NCI-H446 treated with DMSO at 0.1 percent for 48 hours (cell line): ENCODE measurements at regions not wholly inside any gene's neighbourhood (a gene's known extent, or its start where the extent isn't known, plus 50 kb on each side); places are given as distances from the start of the nearest gene placed in this dataset.
"Not testable (repeated sequence)": the region's sequence is repeated elsewhere in the genome, so short reads cannot be mapped to it uniquely, and the experiment has no call there.

Experiments used
- DNase-seq: peaks from one replicate; lab custom pipeline; 2025; lab: John Stamatoyannopoulos, UW

- no peak for DNase-seq
These were observed 446.1 kb upstream of the SULF2 start for GRCh38 chr20:48231253-48231930.

GRCh38 chr20:48230216-48230615, 444.9 kb upstream of the SULF2 start:
- DNase-seq = no peak

- DNase-seq = no peak
These were observed 442.1 kb upstream of the SULF2 start for GRCh38 chr20:48227381-48227780.

GRCh38 chr20:48226642-48227041, 441.4 kb upstream of the SULF2 start:
- no peak for DNase-seq

GRCh38 chr20:48224533-48225050, 439.3 kb upstream of the SULF2 start:
- DNase-seq = no peak

- no peak for DNase-seq
These were observed 438.4 kb upstream of the SULF2 start for GRCh38 chr20:48223715-48224114.

- no peak for DNase-seq
These were observed 437.4 kb upstream of the SULF2 start for GRCh38 chr20:48222595-48223180.

GRCh38 chr20:48220033-48220633, 434.9 kb upstream of the SULF2 start:
- no peak for DNase-seq

GRCh38 chr20:48219306-48219705, 434.0 kb upstream of the SULF2 start:
- no peak for DNase-seq

GRCh38 chr20:48217190-48217589, 431.9 kb upstream of the SULF2 start:
- DNase-seq = no peak

- DNase-seq = no peak
These were observed 430.3 kb upstream of the SULF2 start for GRCh38 chr20:48215536-48215935.

GRCh38 chr20:48214601-48215000, 429.3 kb upstream of the SULF2 start:
- no peak for DNase-seq

- DNase-seq = not testable (repeated sequence)
These were observed 428.4 kb upstream of the SULF2 start for GRCh38 chr20:48213635-48214034.

GRCh38 chr20:48212806-48213509, 427.7 kb upstream of the SULF2 start:
- no peak for DNase-seq

- no peak for DNase-seq
These were observed 426.6 kb upstream of the SULF2 start for GRCh38 chr20:48211847-48212246.

GRCh38 chr20:48211238-48211637, 426.0 kb upstream of the SULF2 start:
- no peak for DNase-seq

- DNase-seq = no peak
These were observed 425.1 kb upstream of the SULF2 start for GRCh38 chr20:48210111-48211027.

GRCh38 chr20:48209102-48209501, 423.8 kb upstream of the SULF2 start:
- no peak for DNase-seq

- no peak for DNase-seq
These were observed 422.9 kb upstream of the SULF2 start for GRCh38 chr20:48208176-48208575.

- DNase-seq = no peak
These were observed 422.2 kb upstream of the SULF2 start for GRCh38 chr20:48207505-48207904.

GRCh38 chr20:48205786-48206185, 420.5 kb upstream of the SULF2 start:
- DNase-seq = no peak
